ENCODE measurements at regions not wholly inside any gene's neighbourhood (a gene's known extent, or its start where the extent isn't known, plus 50 kb on each side); places are given as distances from the start of the nearest gene placed in this dataset.
A peak's percentile ranks its signal among the peaks of the same experiment; 100 is the strongest.

DNA sequence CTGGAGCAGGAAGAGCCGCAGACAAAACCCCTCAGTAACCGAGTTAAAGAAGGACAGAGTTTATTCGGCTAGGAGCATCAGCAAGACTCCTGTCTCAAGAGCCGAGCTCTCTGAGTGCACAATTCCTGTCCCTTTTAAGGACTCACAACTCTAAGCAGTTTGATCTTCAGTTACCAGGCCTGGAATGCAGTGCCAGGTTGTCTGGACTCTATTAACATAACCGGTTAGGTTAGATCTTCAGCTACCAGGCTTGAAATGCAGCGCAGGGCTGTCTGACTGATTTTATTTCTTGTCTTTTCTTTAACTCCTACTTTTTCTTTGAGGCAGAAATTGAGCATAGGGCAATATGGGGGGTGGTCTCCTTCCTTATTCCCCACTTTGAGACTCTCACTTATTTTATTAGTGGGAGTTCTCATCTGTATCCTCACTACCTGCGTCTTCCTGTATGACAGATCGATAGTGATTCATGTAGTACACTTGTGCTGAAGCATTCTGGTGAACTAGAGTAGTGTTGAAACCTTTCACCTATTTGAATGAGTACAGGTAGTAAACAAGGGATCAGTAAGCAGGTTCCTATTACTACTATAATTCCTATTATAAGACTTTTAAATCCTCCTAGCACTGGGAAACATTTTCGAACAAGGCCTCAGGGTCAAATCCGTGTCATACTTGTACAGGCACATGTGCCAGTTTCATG is 325.0 kb downstream of the CGGBP1 start:
- 72 to 76% methylated on average over 10 of the region's 10 CpGs for whole genome bisulfite sequencing, 2 donors
- DNase-seq (peak in 1 of 2 donors; percentile 59), ATAC-seq (ENCODE audit: low FRiP score in 2 of 2) (peak; percentile 29 to 93)
- Histone ChIP-seq H3K27me3 (no peaks in the 10 kb centered on the region), H3K4me1 (no peaks in the 10 kb centered on the region), H3K4me3 (no peak overlapping the region), H3K36me3 (no peaks in the 10 kb centered on the region), H3K27ac (peak overlapping the region in 1 of 4 donors; percentile 23), H3K9me3 (no peaks in the 10 kb centered on the region)
- TF ChIP-seq POLR2A (IDR thresholded peaks at IDR 0.05) (no peak), EP300 (IDR thresholded peaks at IDR 0.05) (no peak), POLR2AphosphoS5 (IDR thresholded peaks at IDR 0.05) (no peak)
- TF ChIP-seq, protein P1, sequence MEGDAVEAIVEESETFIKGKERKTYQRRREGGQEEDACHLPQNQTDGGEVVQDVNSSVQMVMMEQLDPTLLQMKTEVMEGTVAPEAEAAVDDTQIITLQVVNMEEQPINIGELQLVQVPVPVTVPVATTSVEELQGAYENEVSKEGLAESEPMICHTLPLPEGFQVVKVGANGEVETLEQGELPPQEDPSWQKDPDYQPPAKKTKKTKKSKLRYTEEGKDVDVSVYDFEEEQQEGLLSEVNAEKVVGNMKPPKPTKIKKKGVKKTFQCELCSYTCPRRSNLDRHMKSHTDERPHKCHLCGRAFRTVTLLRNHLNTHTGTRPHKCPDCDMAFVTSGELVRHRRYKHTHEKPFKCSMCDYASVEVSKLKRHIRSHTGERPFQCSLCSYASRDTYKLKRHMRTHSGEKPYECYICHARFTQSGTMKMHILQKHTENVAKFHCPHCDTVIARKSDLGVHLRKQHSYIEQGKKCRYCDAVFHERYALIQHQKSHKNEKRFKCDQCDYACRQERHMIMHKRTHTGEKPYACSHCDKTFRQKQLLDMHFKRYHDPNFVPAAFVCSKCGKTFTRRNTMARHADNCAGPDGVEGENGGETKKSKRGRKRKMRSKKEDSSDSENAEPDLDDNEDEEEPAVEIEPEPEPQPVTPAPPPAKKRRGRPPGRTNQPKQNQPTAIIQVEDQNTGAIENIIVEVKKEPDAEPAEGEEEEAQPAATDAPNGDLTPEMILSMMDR (IDR thresholded peaks at IDR 0.05): no peak

DNA sequence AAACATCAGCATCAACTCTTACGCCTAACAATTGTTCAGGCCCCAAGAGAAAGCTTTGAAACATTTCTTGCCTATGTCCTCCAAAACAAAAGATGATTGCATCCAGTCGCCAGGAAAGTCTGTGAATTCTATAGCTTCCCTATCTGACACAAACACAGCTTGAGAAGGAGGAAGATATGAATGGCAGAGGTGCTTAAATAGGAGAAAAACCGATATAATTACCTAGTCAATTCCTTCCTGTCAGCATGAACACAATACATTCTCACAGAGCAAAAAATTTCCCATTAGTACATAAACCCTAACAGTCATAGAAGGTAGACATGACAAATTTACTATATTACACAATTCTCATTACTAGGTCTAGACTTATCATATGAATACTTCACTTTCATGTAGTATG is 326.5 kb downstream of the CGGBP1 start:
- H3K4me1 ChIP-seq: no peaks in the 10 kb centered on the region

DNA sequence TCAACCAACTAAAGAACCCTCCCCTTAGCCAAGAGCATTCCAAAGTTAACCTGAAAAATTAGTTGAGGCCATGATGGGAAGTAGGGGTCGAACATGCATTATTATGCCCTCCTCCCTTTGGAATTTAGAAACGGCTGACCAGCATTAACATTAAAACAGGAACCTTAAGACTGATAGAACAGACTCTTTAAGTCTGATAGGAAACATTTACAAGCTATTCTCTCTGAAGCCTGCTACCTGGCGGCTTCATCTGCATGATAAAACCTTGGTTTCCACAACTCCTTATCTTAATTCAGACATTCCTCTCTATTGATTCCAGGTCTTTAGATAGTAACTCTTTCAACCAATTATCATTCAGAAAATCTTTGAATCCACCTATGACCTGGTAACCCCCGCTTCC is 331.0 kb downstream of the CGGBP1 start:
- WGBS, 2 donors: 79 to 88% methylated on average over 4 of the region's 4 CpGs
- ATAC-seq (ENCODE audit: low FRiP score in 2 of 2) (no peak), DNase-seq (no peak)
- H3K27ac ChIP-seq: no peak overlapping the region
- no peaks in the 10 kb centered on the region for H3K9me3 ChIP-seq
- TF ChIP-seq, protein P1 (IDR thresholded peaks at IDR 0.05): no peak
- TF ChIP-seq POLR2A (IDR thresholded peaks at IDR 0.05): no peak
- TF ChIP-seq POLR2AphosphoS5 (IDR thresholded peaks at IDR 0.05): no peak
- TF ChIP-seq EP300 (IDR thresholded peaks at IDR 0.05): no peak
- no peak overlapping the region for H3K4me3 ChIP-seq
- H3K4me1 ChIP-seq: no peaks in the 10 kb centered on the region
- no peaks in the 10 kb centered on the region for H3K36me3 ChIP-seq
- H3K27me3 ChIP-seq: no peaks in the 10 kb centered on the region

More for the DNA sequence above, 326.5 kb downstream of the CGGBP1 start:
- Histone ChIP-seq H3K9me3 (no peaks in the 10 kb centered on the region), H3K27ac (no peak overlapping the region), H3K36me3 (no peaks in the 10 kb centered on the region), H3K4me3 (no peak overlapping the region), H3K27me3 (no peaks in the 10 kb centered on the region)
- ATAC-seq (ENCODE audit: low FRiP score in 2 of 2) (no peak), DNase-seq (no peak)
- 65 to 66% methylated on average over 3 of the region's 3 CpGs for WGBS, 2 donors
- no peak for TF ChIP-seq EP300 (IDR thresholded peaks at IDR 0.05)
- TF ChIP-seq POLR2A (IDR thresholded peaks at IDR 0.05): no peak
- TF ChIP-seq POLR2AphosphoS5 (IDR thresholded peaks at IDR 0.05): no peak
- TF ChIP-seq, protein P1 (IDR thresholded peaks at IDR 0.05): no peak

DNA sequence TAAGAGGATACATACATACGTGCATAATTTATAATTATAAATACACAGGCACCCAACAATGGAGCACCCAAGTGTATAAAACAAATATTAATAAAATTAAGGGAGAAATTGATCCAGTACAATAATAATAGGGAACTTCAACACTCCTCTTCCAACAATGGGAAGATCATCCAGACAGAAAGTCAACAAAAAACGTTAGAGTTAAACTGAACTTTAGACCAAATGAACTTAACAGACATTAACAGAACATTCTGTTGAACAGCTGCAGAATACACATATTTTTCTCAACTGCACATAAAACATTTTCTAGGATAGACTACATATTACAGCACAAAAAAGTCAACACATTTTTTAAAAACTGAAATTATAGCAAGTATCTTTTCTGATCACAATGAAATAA is 339.7 kb downstream of the CGGBP1 start:
- no peak for ATAC-seq (ENCODE audit: low FRiP score in 2 of 2)
- Histone ChIP-seq H3K9me3 (no peaks in the 10 kb centered on the region), H3K4me3 (no peak overlapping the region), H3K36me3 (no peaks in the 10 kb centered on the region), H3K27me3 (no peaks in the 10 kb centered on the region), H3K27ac (no peak overlapping the region), H3K4me1 (no peaks in the 10 kb centered on the region)
- 69 to 70% methylated on average over 2 of the region's 2 CpGs for WGBS, 2 donors
- no peak for TF ChIP-seq EP300 (IDR thresholded peaks at IDR 0.05)
- no peak for TF ChIP-seq POLR2A (IDR thresholded peaks at IDR 0.05)
- TF ChIP-seq POLR2AphosphoS5 (IDR thresholded peaks at IDR 0.05): no peak
- TF ChIP-seq, protein P1 (IDR thresholded peaks at IDR 0.05): no peak
- no peak for DNase-seq

DNA sequence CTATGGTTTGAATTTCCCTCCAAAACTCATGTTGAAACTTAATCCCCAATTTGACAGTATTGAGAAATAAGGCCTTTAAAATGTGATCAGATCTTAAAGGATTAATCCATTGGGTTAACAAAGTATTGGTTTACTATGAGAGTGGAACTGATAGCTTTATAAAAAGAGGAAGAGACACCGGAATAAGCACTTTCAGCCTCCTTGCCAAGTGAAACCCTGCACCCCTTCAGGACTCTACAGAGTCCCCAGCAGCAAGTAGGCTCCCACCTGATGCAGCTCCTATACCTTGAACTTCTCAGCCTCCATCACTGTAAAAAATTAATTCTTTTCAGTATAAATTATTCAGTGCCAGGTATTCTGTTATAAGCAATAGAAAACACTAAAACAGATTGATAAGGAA is 348.3 kb downstream of the CGGBP1 start:
- WGBS, 2 donors: 67 to 86% methylated on average over 1 of the region's 1 CpG
- no peaks in the 10 kb centered on the region for H3K9me3 ChIP-seq

More for the DNA sequence above, 348.3 kb downstream of the CGGBP1 start:
- H3K4me1 ChIP-seq: no peaks in the 10 kb centered on the region
- no peak overlapping the region for H3K4me3 ChIP-seq
- DNase-seq (no peak), ATAC-seq (ENCODE audit: low FRiP score in 2 of 2) (no peak)
- no peak for TF ChIP-seq POLR2A (IDR thresholded peaks at IDR 0.05)
- TF ChIP-seq EP300 (IDR thresholded peaks at IDR 0.05): no peak
- H3K27me3 ChIP-seq: no peaks in the 10 kb centered on the region
- no peaks in the 10 kb centered on the region for H3K36me3 ChIP-seq
- H3K27ac ChIP-seq: no peak overlapping the region
